Body of pancreas (tissue), 4 donors: ENCODE measurements at regions not wholly inside any gene's neighbourhood (a gene's known extent, or its start where the extent isn't known, plus 50 kb on each side); places are given as distances from the start of the nearest gene placed in this dataset.

Experiments used
- ATAC-seq: fragments of 150-250 bp; one replicate; pipeline ENCODE4 v1.9.1; 2016
- DNase-seq, 4 donors: peaks; one replicate each; pipeline ENCODE4 v3.0.0-alpha.2; 2019
- H3K27ac ChIP-seq, 4 donors: fragments of 200-600 bp; sonication (generic); 1 replicate in 3 of 4; 2 replicates in 1 of 4; pipeline versions ENCODE4 v1.5.1 to v1.6.1; 2016 to 2019; ENCODE audit warnings: mild to moderate bottlenecking in 1 of 4, mixed read lengths in 1 of 4, moderate library complexity in 1 of 4
- H3K27me3 ChIP-seq, 2 donors: fragments of 200-600 bp; sonication (generic); one replicate each; pipeline ENCODE4 v1.6.0; 2016; ENCODE audit warnings: mild to moderate bottlenecking in 1 of 2
- H3K36me3 ChIP-seq, 2 donors: fragments of 200-600 bp; sonication (generic); replicated peaks in 1 of 2; 2 replicates each; pipeline ENCODE4 v1.5.1; 2016; ENCODE audit warnings: low read depth in 2 of 2; ENCODE audit not compliant: insufficient read depth in 1 of 2
- H3K4me1 ChIP-seq: fragments of 200-600 bp; sonication (generic); one replicate; pipeline ENCODE4 v1.6.0; 2016
- H3K4me3 ChIP-seq, 2 donors: fragments of 200-600 bp; sonication (generic); 1 replicate in 1 of 2; 2 replicates in 1 of 2; pipeline ENCODE4 v1.5.1; 2016 to 2019
- H3K9me3 ChIP-seq, 3 donors: fragments of 200-600 bp; sonication (generic); 1 replicate in 2 of 3; 2 replicates in 1 of 3; pipeline ENCODE4 v1.5.1; 2016
- POLR2A ChIP-seq, 3 donors: fragments of 450-650 bp; IDR thresholded peaks; one replicate each; pipeline ENCODE4 v1.6.1; 2016; ENCODE audit warnings: antibody characterized with exemption in 3 of 3, mild to moderate bottlenecking in 2 of 3
- WGBS, 2 donors: methylation state at CpG; one replicate each; pipeline ENCODE4 v1.1.5; 2017; 5-methylcytosine and 5-hydroxymethylcytosine counted together
- intact Hi-C: fragments of 100-400 bp; cut with DNase I; formaldehyde crosslinking; loops from one replicate; pipeline ENCODE4 v1.15.1; 2023
- TF ChIP-seq, protein P1 (sequence below), 7 experiments: fragments of 450-650 bp in 4 of 7; fragments of 200-600 bp in 3 of 7; sonication (generic) in 3 of 7; IDR thresholded peaks; one replicate each; pipeline ENCODE4 v1.5.1; 2016 to 2019; ENCODE audit warnings: antibody characterized with exemption in 7 of 7

DNA sequence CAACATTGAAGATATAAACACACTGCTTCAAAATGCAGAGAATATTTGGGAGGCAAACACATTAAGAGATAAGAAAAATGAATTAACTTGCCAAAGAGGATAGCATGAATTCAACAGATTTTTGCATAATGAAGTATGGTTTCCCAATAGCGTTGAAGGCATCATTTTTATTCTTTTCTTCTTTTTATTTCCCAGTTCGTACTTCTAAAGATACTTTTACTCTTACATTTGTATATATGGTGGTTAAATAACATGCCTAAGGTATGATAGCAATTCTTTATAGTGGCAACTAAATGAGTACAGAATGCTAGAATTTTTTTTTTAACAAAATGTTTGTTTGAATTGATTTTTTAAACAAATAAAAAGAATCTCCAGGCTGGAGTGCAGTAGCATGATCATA is 473.4 kb upstream of the MARCKS start:
- H3K27ac ChIP-seq = no peak overlapping the region
- no peak for DNase-seq
- intact Hi-C loops = no loop called here
- no peak for ATAC-seq
- H3K4me3 ChIP-seq = no peak overlapping the region
- TF ChIP-seq POLR2A (IDR thresholded peaks at IDR 0.05) = no peak
- TF ChIP-seq, protein P1, sequence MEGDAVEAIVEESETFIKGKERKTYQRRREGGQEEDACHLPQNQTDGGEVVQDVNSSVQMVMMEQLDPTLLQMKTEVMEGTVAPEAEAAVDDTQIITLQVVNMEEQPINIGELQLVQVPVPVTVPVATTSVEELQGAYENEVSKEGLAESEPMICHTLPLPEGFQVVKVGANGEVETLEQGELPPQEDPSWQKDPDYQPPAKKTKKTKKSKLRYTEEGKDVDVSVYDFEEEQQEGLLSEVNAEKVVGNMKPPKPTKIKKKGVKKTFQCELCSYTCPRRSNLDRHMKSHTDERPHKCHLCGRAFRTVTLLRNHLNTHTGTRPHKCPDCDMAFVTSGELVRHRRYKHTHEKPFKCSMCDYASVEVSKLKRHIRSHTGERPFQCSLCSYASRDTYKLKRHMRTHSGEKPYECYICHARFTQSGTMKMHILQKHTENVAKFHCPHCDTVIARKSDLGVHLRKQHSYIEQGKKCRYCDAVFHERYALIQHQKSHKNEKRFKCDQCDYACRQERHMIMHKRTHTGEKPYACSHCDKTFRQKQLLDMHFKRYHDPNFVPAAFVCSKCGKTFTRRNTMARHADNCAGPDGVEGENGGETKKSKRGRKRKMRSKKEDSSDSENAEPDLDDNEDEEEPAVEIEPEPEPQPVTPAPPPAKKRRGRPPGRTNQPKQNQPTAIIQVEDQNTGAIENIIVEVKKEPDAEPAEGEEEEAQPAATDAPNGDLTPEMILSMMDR (IDR thresholded peaks at IDR 0.05) = no peak
- H3K4me1 ChIP-seq = peaks cover 1% of the 10 kb centered on the region
- 82 to 90% methylated on average over 2 of the region's 2 CpGs for WGBS, 2 donors
- H3K36me3 ChIP-seq = no peaks in the 10 kb centered on the region
- no peaks in the 10 kb centered on the region for H3K9me3 ChIP-seq
- no peaks in the 10 kb centered on the region for H3K27me3 ChIP-seq

DNA sequence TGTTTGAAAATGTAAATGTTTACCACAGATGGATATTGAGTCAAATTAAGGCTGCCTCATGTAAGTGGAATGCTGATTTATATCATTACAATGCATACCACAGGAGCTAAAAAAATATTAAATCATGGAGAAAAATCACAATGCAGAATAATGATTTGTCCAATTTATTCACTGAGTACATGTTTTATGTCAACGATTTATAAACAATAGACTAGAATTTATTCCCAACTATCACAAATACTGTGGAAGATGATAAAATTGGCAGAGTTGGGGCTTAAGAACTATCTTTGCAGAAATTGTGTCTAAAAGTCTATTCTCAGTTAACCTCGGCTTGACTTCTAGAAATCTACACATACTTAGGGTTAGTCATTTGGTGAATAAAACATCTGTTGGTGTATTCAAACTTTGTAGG is 472.1 kb upstream of the MARCKS start:
- no peak for ATAC-seq
- intact Hi-C loops = no loop called here

DNA sequence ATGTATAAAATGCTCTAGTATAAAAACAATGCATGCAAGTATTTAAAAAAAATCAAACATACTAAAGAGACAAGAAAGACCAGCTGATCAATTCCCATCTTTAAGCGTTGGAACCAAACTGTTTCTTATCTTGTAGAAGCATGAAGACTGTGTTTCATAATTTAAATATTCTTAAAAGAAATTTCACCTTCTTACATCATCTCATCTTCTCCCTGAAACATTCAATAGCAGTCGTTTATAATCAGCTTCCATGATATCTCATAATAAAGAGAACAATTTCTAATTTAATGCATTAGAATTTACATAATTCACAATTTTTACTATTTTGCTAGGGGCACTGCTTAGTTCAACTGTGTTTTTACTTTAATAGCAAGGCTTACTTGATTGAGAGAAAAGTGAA is 468.1 kb upstream of the MARCKS start:
- Histone ChIP-seq H3K9me3 (no peaks in the 10 kb centered on the region), H3K4me3 (no peak overlapping the region), H3K27me3 (no peaks in the 10 kb centered on the region), H3K36me3 (no peaks in the 10 kb centered on the region), H3K27ac (no peak overlapping the region), H3K4me1 (no peaks in the 10 kb centered on the region)
- 41 to 50% methylated on average over 2 of the region's 2 CpGs for WGBS, 2 donors
- ATAC-seq = no peak
- DNase-seq = no peak
- TF ChIP-seq, protein P1 (IDR thresholded peaks at IDR 0.05) = no peak
- no peak for TF ChIP-seq POLR2A (IDR thresholded peaks at IDR 0.05)
- intact Hi-C loops = no loop called here

More for the DNA sequence above, 472.1 kb upstream of the MARCKS start:
- Histone ChIP-seq H3K9me3 (no peaks in the 10 kb centered on the region), H3K4me3 (no peak overlapping the region), H3K27ac (no peak overlapping the region), H3K36me3 (no peaks in the 10 kb centered on the region), H3K4me1 (no peaks in the 10 kb centered on the region), H3K27me3 (no peaks in the 10 kb centered on the region)
- DNase-seq = no peak
- no peak for TF ChIP-seq POLR2A (IDR thresholded peaks at IDR 0.05)
- TF ChIP-seq, protein P1 (IDR thresholded peaks at IDR 0.05) = no peak
- WGBS, 2 donors = 73 to 84% methylated on average over 2 of the region's 2 CpGs

DNA sequence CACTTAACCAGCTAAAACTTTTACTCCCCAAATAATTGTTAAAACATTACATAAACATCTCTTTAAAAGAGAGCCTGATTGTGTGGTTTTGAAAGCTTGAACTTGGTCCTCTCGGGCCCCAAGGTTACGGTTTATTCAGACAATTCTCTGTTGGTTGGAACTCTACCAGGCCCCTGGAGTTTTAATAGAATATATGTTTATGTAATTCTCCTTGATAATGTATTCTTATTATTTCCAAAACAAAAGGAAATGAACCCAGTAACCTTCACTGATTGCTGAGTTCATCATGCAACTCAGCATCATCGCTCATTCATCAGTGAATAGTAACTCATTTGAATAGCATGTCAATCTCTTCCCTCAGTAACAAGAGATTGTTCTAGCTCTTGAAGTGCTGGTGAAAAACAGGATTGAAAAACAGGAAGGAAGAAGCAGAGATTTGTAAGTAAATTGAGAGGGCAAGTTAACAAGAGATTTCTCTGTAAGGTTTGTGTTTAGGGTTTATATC is 464.5 kb upstream of the MARCKS start:
- H3K27me3 ChIP-seq = no peaks in the 10 kb centered on the region
- no peak for DNase-seq
- ATAC-seq = no peak
- intact Hi-C loops = no loop called here
- H3K4me3 ChIP-seq = no peak overlapping the region
- H3K27ac ChIP-seq = no peak overlapping the region
- WGBS, 2 donors = 87 to 93% methylated on average over 3 of the region's 3 CpGs
- H3K36me3 ChIP-seq = no peaks in the 10 kb centered on the region
- TF ChIP-seq, protein P1 (IDR thresholded peaks at IDR 0.05) = no peak
- TF ChIP-seq POLR2A (IDR thresholded peaks at IDR 0.05) = no peak
- H3K4me1 ChIP-seq = peaks cover 7% of the 10 kb centered on the region
- H3K9me3 ChIP-seq = no peaks in the 10 kb centered on the region

DNA sequence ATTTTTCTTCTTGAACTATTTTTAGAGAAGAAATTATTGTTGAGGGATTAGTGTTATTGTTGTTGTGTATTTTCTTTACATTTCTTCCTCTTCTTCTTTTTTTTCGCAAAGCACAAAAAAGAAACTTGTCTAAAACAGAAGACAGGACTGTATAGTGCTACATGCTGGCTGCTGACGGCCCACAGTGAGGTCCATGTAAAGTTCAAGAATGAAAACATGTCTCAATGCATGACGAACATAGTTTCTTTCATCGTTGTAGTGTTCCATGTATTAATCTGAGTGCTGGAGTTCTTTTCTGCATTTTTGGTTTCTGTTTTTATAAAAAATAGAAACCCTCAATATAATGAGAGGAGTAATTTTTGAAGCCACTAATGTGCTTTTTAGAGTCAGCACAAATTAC is 462.9 kb upstream of the MARCKS start:
- no peaks in the 10 kb centered on the region for H3K27me3 ChIP-seq
- peaks cover 7% of the 10 kb centered on the region for H3K4me1 ChIP-seq
- no peak overlapping the region for H3K4me3 ChIP-seq
- intact Hi-C loops = no loop called here
- no peaks in the 10 kb centered on the region for H3K9me3 ChIP-seq
- H3K27ac ChIP-seq = no peak overlapping the region
- no peak for ATAC-seq
- 78 to 89% methylated on average over 4 of the region's 4 CpGs for WGBS, 2 donors
- no peak for DNase-seq
- no peaks in the 10 kb centered on the region for H3K36me3 ChIP-seq
- TF ChIP-seq, protein P1 (IDR thresholded peaks at IDR 0.05) = no peak
- no peak for TF ChIP-seq POLR2A (IDR thresholded peaks at IDR 0.05)
